ENCODE measurements at regions not wholly inside any gene's neighbourhood (a gene's known extent, or its start where the extent isn't known, plus 50 kb on each side); places are given as distances from the start of the nearest gene placed in this dataset.
A peak's percentile ranks its signal among the peaks of the same experiment; 100 is the strongest.

DNA sequence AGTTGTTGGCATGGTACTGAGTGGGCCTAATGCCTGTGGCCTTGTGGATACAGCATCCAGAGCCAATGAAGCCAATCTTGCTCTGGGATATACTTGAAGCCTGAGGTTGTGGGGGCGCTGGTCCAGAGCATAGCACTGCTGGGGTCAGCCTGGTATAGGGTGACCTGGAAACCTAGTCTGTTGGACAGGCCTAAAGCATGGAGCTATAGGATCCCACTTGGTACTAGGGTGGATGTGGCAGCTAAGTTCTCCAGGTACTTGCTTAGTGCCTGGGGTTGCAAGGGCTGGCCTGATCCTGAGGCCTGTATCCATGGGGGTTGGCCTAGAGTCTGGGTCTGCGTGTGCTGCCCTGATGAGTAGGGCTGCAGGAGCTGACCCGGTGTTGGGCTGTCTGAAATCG lies 1168.2 kb upstream of the C9orf72 start:
- no peak for DNase-seq (ENCODE audit: low spot score)

DNA sequence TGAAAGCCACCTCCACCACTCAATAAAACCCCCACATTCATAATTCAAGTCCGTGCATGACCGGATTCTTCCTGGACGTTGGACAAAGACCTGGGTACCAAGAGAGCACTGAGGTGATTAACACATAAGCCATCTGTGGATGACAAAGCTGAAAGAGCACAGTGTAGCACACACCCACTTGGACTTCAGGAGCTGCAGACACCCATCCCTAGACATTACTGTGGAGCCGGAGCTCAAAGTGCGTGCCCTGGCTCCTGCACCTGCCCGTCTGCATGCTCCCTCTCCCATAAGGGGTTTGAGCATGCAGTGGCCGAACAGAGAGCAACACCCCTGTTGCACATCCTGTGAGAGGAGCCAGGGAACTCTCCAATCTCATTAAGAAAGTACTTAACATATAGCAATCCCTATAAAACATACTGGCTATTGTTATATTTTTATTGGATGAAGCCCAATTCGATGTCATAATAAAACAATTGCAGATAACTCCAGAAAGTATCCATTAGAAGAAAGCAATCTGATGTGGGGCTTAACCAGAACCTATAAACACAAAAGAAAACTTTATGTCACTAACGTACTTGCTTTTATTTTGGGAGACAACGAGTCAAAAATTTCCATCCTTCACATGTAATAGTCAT lies 1174.2 kb upstream of the C9orf72 start:
- DNase-seq (ENCODE audit: low spot score), result no peak

DNA sequence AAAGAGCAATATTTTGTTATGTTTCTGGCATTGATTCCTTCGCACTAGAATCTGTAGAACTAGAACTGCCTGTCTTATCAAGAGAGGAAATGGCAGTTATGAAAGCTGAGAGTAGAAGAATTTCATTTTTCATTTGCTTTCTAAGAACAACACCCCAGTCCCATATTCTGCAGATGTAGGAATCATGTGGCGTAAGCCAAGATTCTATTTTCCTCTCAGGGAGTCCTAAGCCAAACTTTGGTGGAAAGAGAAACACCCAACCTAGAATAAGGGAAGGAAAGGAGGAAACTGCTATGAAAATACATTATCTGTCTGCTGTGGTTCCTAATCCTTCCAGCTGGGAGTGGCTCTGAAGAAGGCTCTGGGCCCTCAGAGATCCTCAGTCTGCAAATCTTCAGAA lies 1176.9 kb upstream of the C9orf72 start:
- no peak for DNase-seq (ENCODE audit: low spot score)

DNA sequence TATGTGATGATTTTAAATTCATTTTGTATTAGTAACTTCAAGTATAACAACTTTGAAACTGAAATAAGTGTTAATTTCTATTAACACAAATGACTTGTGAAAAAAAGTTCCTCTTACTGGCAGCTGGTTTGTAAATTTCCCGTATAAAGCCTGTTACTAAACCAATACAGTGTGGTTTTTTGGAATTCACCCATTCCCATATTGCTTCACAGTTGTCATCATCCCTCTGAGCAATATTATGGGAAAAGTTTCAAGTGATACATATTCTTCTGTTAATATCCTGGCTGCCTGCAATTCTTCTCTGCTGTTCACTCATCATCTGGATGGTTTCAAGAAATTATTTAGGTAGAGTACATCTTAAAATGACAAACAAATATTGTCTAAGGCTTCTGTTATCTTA lies 1185.1 kb upstream of the C9orf72 start:
- no peak for DNase-seq (ENCODE audit: low spot score)

DNA sequence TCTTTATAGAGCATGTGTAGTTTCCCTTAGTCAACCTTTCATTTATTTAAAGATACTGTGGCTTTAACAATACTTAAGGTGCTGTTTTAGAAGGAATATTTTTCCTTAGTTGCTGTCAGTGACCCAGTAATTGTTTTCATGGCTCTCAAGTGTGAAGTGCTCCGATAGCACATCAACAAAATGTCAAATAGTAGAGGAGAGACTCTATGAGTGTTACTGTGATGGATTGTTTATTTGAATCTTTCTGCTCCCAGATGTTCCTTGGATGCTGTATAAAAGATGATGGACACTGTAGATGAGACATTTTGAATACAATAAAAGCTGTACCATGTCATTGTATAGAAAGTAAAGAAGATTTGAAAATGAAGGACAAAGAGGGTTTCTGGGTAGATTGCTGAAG lies 1185.7 kb upstream of the C9orf72 start:
- no peak for DNase-seq (ENCODE audit: low spot score)

DNA sequence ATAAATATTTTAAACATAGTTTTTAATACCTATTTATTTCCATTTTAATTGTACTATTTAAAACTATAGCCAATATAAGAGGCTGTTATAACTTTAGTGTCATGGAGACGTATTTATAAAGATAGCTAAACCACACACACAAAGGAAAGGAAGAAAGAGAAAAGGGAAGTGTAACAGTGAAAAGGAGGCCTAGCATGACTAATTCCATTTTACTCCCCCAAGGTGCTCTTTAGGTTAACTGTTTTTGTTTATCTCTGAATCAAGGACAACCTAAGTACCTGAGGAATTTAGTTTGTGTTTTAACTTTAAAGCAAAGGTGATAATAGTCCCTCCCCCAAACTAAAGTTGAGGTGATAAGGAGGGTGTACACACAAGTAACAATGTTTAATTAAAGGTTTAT lies 1188.9 kb upstream of the C9orf72 start:
- DNase-seq (ENCODE audit: low spot score), result no peak

DNA sequence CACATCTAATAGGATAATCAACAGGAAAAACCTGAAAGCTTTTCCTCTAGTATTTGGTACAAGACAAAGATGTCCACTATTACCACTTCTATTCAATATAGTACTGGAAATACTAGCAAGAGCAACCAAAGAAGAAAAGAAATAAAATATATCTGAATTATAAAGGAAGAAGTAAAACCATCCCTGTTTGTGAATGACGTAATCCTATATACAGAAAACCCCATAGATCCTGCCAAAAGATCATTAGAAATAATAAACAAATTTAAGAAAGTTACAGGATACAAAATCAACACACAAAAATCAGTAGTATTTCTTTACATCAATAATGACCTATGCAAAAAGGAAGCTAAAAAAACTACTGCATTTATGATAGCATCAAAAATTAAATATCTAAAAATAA lies 1191.3 kb upstream of the C9orf72 start:
- DNase-seq (ENCODE audit: low spot score), result no peak

DNA sequence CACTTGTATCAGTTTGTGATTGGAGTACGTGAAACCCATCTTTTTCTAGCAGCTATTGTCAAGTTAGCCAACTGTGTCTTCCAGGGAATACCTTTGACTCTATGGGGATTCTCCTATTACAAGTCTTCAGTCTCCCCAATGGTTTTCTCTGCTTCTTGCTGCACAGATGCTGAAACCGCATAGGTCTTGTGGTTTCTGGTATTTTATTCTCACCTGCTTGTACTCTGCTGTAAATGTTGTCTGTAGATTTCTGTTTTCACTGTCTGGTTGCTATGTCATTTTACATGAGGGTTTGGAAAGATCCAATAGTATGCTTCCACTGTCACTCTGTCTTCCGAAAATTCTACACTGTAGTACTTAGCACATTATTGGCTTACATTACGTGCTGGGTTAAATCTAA lies 1196.9 kb upstream of the C9orf72 start:
- no peak for DNase-seq (ENCODE audit: low spot score)

DNA sequence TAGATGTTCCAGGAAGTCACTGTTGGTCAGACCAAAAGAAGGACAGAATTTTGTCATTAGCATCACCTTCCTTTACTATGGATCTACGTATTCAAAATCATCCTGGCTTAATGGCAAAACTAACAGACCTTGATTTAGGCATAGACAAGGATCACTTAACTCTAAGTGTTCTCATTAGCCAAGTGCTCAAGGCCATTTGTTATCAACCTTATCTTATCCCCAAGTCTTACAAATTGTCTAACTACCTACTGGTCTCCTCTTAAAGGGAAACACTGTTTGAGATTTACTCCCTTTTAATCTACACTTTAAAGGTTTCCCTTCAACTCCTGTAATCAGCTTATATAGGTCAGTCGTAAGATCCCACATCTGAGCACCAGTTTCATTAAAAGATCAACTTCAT lies 1197.5 kb upstream of the C9orf72 start:
- no peak for DNase-seq (ENCODE audit: low spot score)

DNA sequence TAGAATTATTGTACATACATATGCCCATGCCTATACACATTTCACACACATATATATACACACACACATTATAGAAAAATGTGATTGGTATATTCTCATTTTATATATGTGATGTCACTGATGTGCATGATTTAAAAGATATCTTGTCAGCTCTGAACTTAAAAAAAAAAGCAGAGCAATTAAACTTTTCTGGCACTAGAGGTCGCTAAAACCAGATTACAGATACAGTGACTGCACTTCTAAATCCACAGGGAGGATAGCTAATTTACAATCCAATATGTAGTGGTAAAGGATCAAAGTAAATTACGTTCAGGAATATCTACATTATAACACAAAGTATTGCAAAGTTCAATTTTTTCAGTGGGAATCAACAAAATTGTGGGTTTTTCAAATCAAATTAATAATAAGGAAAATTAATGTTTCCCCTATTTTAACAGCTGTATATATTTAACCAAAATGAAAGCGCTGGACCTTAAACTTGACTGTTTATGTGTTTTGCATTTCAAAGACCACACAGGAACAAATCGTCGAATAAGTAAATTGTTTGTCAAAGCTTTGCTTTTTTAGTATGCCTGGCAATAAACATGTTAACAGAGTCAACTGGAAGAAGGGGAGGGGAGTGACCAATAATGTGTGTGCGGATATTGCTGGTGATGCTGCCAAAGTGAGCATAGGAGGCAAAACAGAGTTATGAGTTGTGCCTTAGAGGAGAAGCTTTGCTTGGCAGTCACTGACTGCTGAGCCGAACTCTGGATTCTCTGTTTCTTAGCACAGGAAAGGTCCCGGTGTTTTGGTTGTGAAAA lies 1201.4 kb upstream of the C9orf72 start:
- DNase-seq (ENCODE audit: low spot score), result peak; percentile 1

DNA sequence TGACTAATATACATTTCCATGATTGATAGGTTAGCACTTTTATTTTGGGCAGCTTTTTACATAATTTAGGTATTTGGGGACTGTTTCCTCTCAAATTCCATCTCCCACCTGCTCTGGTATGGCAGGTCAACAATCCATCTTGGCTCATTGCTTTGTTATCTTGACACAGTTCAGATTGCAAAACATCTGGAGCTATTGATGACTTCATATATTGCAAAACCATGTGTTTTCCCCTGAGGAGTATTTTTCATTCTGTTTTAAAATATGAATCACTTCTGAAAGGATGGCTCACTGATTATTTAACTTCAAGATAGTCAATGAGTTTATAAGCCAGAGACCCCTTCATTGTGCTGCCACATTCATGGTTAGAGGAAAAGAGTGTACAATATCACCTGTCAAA lies 1206.0 kb upstream of the C9orf72 start:
- no peak for DNase-seq (ENCODE audit: low spot score)

DNA sequence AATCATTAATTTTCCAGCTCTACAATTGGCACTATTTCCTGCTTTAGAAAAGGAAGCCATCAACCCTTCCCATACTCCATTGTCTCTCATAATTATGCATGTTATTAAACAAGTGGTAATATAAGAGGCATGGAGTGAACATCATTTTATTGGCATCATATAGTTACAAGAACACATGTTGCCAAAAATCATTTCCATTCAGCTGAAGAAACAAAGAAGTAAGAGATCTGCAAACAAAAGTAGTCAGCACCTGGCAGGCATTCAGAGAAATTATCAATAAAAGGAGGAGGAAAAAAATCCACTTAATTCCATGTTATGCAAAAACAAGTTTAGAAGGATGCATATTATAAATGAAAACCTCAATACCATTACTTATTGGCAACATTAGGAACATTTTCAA lies 1208.2 kb upstream of the C9orf72 start:
- DNase-seq (ENCODE audit: low spot score), result no peak

DNA sequence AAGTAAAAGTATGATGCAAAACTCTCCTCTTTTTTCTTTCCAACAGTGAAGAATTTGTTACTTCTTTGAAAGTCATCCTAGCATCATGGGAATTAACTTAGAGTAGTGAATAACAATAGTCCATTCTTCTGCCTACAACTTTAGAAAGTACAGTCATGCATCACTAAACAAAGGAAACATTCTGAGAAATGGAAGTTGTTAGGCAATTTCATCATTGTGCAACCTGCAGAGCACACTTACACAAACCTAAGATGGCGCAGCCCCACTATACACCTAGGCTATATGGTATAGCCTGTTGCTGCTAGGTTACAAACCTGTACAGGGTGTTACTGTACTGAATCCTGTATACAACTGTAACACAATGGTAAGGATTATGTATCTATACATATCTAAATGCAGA lies 1209.3 kb upstream of the C9orf72 start:
- DNase-seq (ENCODE audit: low spot score), result no peak

DNA sequence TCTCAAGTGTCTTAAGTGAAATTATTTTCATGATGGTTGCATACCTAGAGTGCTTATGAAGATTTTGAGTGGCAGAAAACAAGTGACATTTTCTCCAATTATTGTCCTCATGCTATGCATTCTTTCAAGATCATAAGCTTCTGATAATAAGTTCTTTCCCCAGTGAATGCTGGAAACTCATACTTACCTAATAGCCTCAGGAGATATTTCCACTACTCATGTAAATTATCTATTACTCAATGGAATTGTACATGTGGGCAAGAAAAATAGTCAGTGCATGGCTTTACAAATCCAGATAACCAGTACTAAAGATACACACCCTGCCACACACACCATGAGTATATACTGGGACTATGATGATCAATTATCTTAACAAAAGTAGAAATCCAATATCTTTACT lies 1219.4 kb upstream of the C9orf72 start:
- no peak for DNase-seq (ENCODE audit: low spot score)

DNA sequence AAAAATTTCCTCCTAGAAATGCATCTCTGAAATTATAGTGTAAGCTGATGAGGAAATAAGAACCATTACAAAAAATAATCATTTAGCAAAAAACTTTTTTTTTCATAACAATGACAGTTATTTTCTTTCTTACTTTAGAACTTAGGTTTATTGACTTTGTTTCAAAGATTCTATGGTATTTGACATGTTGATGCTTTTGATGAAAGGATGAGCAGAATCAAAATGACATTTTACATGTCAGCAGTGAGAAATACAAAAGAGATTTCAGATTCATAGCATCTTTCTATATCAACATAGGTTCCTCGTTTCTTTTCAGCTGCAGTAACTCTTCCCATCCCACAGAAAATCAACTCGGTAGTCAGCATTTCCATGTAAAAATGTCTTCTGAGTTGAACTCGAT lies 1226.6 kb upstream of the C9orf72 start:
- DNase-seq (ENCODE audit: low spot score), result no peak

DNA sequence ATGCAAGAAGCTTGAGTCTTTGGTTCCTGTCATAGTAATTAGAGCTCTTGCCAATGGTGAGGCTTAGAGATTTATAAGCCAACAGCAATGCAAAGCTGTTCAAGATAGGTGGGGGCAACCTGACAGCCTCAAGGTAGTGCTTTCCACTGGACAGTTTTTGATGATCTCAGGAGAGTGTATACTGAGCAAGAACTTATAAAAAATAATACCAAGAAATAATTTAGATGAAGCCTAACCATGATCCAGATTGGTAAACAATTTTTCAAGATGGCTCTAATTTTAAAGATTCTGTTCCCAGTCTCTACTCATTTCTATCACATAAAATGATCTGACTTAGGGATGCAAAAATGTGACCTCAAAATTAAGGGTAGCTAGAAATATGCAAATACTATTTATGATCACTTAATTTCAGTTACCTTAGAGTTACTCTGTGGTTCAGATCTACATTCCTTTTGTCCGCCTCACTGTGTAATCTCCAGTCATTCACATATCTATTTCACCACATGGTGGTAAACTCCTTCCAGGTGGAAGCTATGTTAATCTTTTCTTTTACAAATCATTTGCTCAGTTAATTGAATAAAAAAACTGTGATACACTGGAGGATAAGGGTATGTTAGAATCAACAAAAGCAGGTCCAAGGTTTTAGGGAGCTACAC lies 1228.0 kb upstream of the C9orf72 start:
- no peak for DNase-seq (ENCODE audit: low spot score)

DNA sequence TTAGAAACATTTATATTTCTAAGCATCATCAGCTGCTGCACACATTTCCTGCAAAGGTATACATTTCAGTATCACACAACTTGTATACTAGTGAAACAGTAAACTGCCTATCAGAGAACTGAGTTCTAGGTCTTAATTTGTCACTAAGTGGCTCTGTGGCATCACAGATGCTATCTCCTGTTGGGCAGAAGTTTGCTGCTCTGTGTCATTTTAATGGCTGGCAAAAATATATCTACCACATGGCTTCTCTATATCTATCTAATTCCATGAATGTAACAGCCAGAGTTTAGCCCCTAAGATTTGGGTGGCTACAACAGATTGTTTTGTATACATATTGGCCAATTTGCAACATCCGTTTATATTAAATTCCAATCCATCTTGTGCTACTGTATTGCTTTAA lies 1231.9 kb upstream of the C9orf72 start:
- no peak for DNase-seq (ENCODE audit: low spot score)

DNA sequence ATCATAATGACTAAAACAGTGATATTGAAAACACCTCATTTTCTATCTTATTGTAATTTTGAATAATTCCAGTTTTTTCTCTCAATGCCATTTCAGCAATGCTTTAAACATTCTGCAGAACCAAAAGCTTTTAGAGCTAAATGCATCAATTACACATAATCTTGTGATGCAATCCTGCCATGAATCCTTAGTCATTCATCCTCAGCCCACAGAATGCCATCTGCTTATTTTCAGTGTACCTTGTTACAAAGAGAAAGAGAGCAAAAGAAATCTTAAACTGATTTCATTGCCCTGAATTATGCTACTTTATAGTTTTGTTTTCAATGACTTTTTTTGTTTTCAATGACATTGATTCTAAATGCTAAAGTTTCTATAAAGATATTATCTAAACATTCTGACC lies 1234.8 kb upstream of the C9orf72 start:
- DNase-seq (ENCODE audit: low spot score), result no peak

DNA sequence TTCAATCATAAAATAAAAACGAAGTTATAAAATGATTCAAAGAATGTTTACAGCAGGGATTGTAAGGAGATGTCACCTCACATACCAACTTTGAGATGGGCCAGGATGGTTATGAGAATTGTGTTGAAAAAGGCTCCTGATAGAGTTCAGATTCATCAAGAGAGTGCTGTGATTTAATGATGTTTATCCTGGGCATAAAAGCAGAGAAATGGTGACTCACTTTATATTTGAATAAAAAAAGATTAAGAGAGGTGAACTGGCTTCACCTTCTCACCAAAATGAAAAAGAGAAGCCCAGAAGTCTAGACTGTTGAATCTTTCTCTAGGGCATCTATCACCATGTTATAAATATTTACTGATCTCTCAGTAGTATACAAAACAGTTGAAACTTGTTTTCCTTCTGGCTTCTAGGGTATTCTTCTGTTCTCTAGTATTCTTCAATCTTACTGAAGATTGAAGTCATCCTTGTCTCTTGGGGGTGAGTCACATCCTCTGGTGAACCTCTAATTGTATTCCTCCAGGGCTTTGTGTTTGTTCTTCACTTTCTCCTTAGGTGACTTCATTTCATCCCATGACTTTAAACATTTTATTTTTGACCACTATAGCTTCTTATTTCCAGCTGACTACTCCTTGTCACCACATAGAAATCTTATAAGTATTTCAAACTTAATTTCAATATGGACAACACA lies 1237.3 kb upstream of the C9orf72 start:
- DNase-seq (ENCODE audit: low spot score), result no peak

DNA sequence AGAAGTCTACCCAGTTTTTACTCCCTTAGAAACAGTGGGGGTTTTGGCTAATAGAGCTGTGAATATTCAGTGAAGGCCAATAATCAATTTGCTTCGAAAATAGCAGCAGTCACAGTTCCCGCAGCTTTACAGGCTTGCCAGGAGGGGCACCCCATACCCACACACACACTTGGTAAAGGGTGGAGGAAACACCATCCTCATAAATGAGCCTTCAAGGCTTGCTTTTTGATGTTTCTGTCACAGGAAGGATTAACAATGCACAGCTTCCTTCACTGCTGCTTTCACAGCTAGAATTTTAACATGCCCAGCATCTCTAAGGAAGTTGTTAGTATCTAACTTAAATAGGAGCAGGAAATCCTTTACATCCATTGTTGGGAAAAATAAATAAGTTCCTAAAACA lies 1247.5 kb upstream of the C9orf72 start:
- DNase-seq (ENCODE audit: low spot score), result no peak

DNA sequence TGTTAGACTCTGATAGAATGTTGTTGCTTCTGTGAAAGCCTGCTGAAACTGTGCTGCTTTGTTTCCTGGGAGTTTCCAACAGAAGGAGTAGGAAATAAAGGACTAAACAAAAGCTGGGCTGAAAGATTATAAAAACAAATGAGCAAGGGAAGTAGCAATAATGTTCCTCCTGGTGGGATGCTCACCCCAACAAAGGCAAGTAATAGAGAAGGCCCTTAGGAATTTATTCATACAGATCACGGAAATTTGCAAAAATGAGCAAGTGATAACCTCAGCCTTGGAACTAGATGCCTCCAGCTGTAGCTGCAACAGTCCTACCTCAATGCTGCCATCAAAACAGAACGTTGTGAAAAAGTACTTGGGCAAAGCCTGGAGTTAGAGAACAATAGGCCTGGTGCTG lies 1248.0 kb upstream of the C9orf72 start:
- no peak for DNase-seq (ENCODE audit: low spot score)

DNA sequence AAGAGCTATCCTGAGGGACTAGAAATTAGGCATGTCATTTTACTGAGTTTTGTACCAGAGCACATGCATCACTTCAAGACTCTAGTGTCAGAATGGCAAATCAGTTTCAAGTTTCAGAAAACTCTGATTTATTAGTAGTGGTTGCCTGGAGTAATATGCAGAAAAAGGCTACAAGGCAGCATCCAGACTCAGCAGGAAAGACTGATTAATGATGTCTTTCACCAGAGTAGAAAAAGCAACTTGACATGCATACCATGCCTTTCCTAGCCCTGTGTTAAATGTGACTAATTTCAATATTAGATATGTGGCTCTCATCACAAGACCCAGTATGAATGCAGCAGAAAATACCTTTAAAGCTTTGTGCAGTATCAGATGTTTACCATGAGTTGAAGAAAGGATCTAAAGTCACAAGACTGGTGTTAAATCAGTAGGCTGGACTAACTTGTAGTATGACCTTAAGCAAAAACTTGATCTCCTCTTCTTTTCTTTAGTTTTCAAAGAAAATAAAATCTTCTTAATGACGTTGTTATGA lies 1251.2 kb upstream of the C9orf72 start:
- no peak for DNase-seq (ENCODE audit: low spot score)

Measured in AG08396 (cell line).